ENCODE measurements at regions not wholly inside any gene's neighbourhood (a gene's known extent, or its start where the extent isn't known, plus 50 kb on each side); places are given as distances from the start of the nearest gene placed in this dataset.

- no peak overlapping the region for H3K27ac ChIP-seq (ENCODE audit: insufficient read depth, low read length)
- ChIA-PET CTCF (interaction anchor here (1.1 kb wide), 1 partner anchor 14 kb away, joined by 5 read pairs; no protein-coding TSS in a partner anchor), POLR2A (ENCODE audit: unreplicated experiment) (no interaction called here)
- no peaks in the 10 kb centered on the region for H3K9me3 ChIP-seq (ENCODE audit: control insufficient read depth, insufficient read depth, low read length)
- H2AK5ac ChIP-seq (ENCODE audit: low read depth, low read length) = no peak overlapping the region
- dilution Hi-C loops (cut with HindIII; ENCODE audit: low sequenced_read_pairs, unreplicated experiment) = no loop called here
- H3K36me3 ChIP-seq (ENCODE audit: control insufficient read depth, insufficient read depth, low read length) = no peaks in the 10 kb centered on the region
- H2BK15ac ChIP-seq (ENCODE audit: low read depth, low read length) = no peak overlapping the region
- H3K23ac ChIP-seq (ENCODE audit: low read depth, low read length) = no peak overlapping the region
- WGBS, 2 experiments (ENCODE audit: extremely low coverage in 2 of 2, insufficient read length in 1 of 2) = no CpG with 5 or more reads among the region's 3 CpGs
- H3K18ac ChIP-seq (ENCODE audit: low read depth, low read length) = no peak overlapping the region
- H4K8ac ChIP-seq (ENCODE audit: low read depth in 2 of 2, low read length in 2 of 2) = no peak overlapping the region
- in situ Hi-C loops (cut with MboI; ENCODE audit: low sequenced_read_pairs) = no loop called here
- intact Hi-C loops (cut with micrococcal nuclease) = no loop called here
- BruUV-seq (replicated peaks) = no TSS peak
- no peaks in the 10 kb centered on the region for H3K79me1 ChIP-seq (ENCODE audit: low read depth in 1 of 2, low read length in 2 of 2)
- H2BK5ac ChIP-seq (ENCODE audit: low read depth, low read length, poor library complexity, severe bottlenecking) = no peak overlapping the region
- H2AFZ ChIP-seq (replicated peaks; ENCODE audit: low read length, poor library complexity) = no peak overlapping the region
- no peak overlapping the region for H3K9ac ChIP-seq (ENCODE audit: low read depth, low read length)
- H3K4ac ChIP-seq (ENCODE audit: low read depth, low read length) = no peak overlapping the region
- H3K4me1 ChIP-seq (ENCODE audit: control insufficient read depth, insufficient read depth, low read length) = no peaks in the 10 kb centered on the region
- ATAC-seq (ENCODE audit: low read depth) (no peak), DNase-seq (no peak)
- H3K4me3 ChIP-seq (ENCODE audit: insufficient read depth, low read depth, low read length) = no peak overlapping the region
- no peaks in the 10 kb centered on the region for H4K20me1 ChIP-seq (ENCODE audit: insufficient read depth, low read length)
- H3K9me1 ChIP-seq (ENCODE audit: insufficient read depth, low read length) = no peaks in the 10 kb centered on the region
- H3K4me2 ChIP-seq (ENCODE audit: low read depth, low read length) = no peak overlapping the region
- peaks cover 2% of the 10 kb centered on the region for H3K27me3 ChIP-seq (ENCODE audit: control insufficient read depth, insufficient read depth, low read length)
- H3K14ac ChIP-seq (replicated peaks; ENCODE audit: low read depth, low read length) = no peak overlapping the region
- no peak overlapping the region for H4K91ac ChIP-seq (ENCODE audit: insufficient read depth, low read depth, low read length)
- H3K56ac ChIP-seq (ENCODE audit: extremely low read depth, insufficient read depth, low read length) = no peak overlapping the region
- no peak overlapping the region for H2BK120ac ChIP-seq (ENCODE audit: low read depth, low read length)
- H2AK9ac ChIP-seq (replicated peaks; ENCODE audit: low read depth, low read length, poor library complexity) = no peak overlapping the region
- TF ChIP-seq CHD1 (IDR thresholded peaks at IDR 0.05; ENCODE audit: low read depth, low read length) (no peak), CEBPB (IDR thresholded peaks at IDR 0.05; ENCODE audit: low read depth, low read length) (no peak), MAFK (IDR thresholded peaks at IDR 0.05; ENCODE audit: low read depth, low read length) (no peak), RCOR1 (IDR thresholded peaks at IDR 0.05; ENCODE audit: insufficient replicate concordance, low read length) (no peak), RAD21 (IDR thresholded peaks at IDR 0.05; ENCODE audit: low read length) (no peak), BHLHE40 (IDR thresholded peaks at IDR 0.05; ENCODE audit: low read depth, low read length) (no peak), RFX5 (IDR thresholded peaks at IDR 0.05; ENCODE audit: low read depth, low read length) (no peak), MXI1 (IDR thresholded peaks at IDR 0.05; ENCODE audit: borderline replicate concordance, low read depth, low read length) (no peak), POLR2A (IDR thresholded peaks at IDR 0.05; ENCODE audit: low read depth, low read length) (no peak), SMC3 (IDR thresholded peaks at IDR 0.05; ENCODE audit: low read depth, low read length) (no peak)
- TF ChIP-seq, protein P1, sequence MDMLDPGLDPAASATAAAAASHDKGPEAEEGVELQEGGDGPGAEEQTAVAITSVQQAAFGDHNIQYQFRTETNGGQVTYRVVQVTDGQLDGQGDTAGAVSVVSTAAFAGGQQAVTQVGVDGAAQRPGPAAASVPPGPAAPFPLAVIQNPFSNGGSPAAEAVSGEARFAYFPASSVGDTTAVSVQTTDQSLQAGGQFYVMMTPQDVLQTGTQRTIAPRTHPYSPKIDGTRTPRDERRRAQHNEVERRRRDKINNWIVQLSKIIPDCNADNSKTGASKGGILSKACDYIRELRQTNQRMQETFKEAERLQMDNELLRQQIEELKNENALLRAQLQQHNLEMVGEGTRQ (IDR thresholded peaks at IDR 0.05; ENCODE audit: low read depth, low read length) = no peak
- TF ChIP-seq, protein P2, sequence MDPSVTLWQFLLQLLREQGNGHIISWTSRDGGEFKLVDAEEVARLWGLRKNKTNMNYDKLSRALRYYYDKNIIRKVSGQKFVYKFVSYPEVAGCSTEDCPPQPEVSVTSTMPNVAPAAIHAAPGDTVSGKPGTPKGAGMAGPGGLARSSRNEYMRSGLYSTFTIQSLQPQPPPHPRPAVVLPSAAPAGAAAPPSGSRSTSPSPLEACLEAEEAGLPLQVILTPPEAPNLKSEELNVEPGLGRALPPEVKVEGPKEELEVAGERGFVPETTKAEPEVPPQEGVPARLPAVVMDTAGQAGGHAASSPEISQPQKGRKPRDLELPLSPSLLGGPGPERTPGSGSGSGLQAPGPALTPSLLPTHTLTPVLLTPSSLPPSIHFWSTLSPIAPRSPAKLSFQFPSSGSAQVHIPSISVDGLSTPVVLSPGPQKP (IDR thresholded peaks at IDR 0.05; ENCODE audit: borderline replicate concordance, low read depth, low read length) = no peak
- H2BK20ac ChIP-seq (ENCODE audit: low read depth, low read length) = no peak overlapping the region
- H4K5ac ChIP-seq (ENCODE audit: low read depth, low read length) = no peak overlapping the region
Observed at GRCh38 chr16:51337662-51338061, 186.6 kb upstream of the SALL1 start.

All from IMR-90 (cell line).